OCI-LY3 (cell line): ENCODE measurements at regions not wholly inside any gene's neighbourhood (a gene's known extent, or its start where the extent isn't known, plus 50 kb on each side); places are given as distances from the start of the nearest gene placed in this dataset.

Source experiments
- H2AFZ ChIP-seq: fragments of 200-600, 300-600 bp; shearing (Covaris generic); 2 replicates; pipeline ENCODE4 v1.6.0; 2014; ENCODE audit warnings: antibody characterized with exemption, low read depth, low read length
- H3K27ac ChIP-seq: fragments of 200-600, 300-600 bp; sonication (generic); 2 replicates; pipeline ENCODE4 v1.5.1; 2014; ENCODE audit warnings: mild to moderate bottlenecking, low read length, moderate library complexity, mixed read lengths
- H3K27me3 ChIP-seq: fragments of 200-600, 300-600 bp; sonication (generic); 2 replicates; pipeline ENCODE4 v1.6.1; 2014; ENCODE audit warnings: low read depth, low read length, mixed read lengths
- H3K36me3 ChIP-seq: fragments of 200-600, 300-600 bp; sonication (generic); replicated peaks from 2 replicates; pipeline ENCODE3; 2014; ENCODE audit warnings: low read depth, low read length, mixed read lengths
- H3K4me1 ChIP-seq: fragments of 300-600, 200-600 bp; sonication (generic); 2 replicates; pipeline ENCODE4 v1.6.1; 2014; ENCODE audit warnings: low read length, mixed read lengths
- H3K4me2 ChIP-seq: fragments of 200-600, 300-600 bp; sonication (generic); 2 replicates; pipeline ENCODE4 v1.6.1; 2014; ENCODE audit warnings: low read length, mixed read lengths
- H3K4me3 ChIP-seq: fragments of 300-600, 200-600 bp; sonication (generic); 2 replicates; pipeline ENCODE4 v1.5.1; 2014; ENCODE audit warnings: antibody characterized with exemption, mild to moderate bottlenecking, low read length, moderate library complexity
- H3K79me2 ChIP-seq: fragments of 300-600, 200-600 bp; shearing (Covaris generic); 2 replicates; pipeline ENCODE4 v1.6.1; 2014; ENCODE audit warnings: mild to moderate bottlenecking, low read length, mixed read lengths
- H3K9ac ChIP-seq: fragments of 300-600, 200-600 bp; shearing (Covaris generic); 2 replicates; pipeline ENCODE4 v1.6.0; 2014; ENCODE audit warnings: mild to moderate bottlenecking, low read length, moderate library complexity
- H3K9me3 ChIP-seq: fragments of 200-600, 300-600 bp; shearing (Covaris generic); 2 replicates; pipeline ENCODE4 v1.6.1; 2014; ENCODE audit warnings: low read length, mixed read lengths; ENCODE audit not compliant: insufficient read depth
- H4K20me1 ChIP-seq: fragments of 200-600, 300-600 bp; sonication (generic); 2 replicates; pipeline ENCODE4 v1.6.1; 2016; ENCODE audit warnings: low read length, mixed read lengths; ENCODE audit not compliant: insufficient read depth
- CTCF ChIP-seq: fragments of 200-600, 300-600 bp; sonication (generic); IDR thresholded peaks from 2 replicates; pipeline ENCODE4 v1.5.1; 2014; ENCODE audit warnings: antibody characterized with exemption, low read length, low read depth
- EZH2phosphoT487 ChIP-seq: fragments of 200-600 bp; shearing (Covaris generic); IDR thresholded peaks from 2 replicates; pipeline ENCODE4 v1.6.1; 2018; ENCODE audit warnings: antibody characterized with exemption, mixed run types, low read depth

- TF ChIP-seq CTCF (no peak), EZH2phosphoT487 (no peak)
- Histone ChIP-seq H3K9ac (no peak overlapping the region), H3K4me3 (no peak overlapping the region), H2AFZ (no peak overlapping the region), H3K36me3 (no peaks in the 10 kb centered on the region), H3K4me2 (no peak overlapping the region), H3K4me1 (peaks cover 6% of the 10 kb centered on the region; the same call in 1 of the 2 replicates), H4K20me1 (no peaks in the 10 kb centered on the region), H3K9me3 (no peaks in the 10 kb centered on the region), H3K79me2 (no peaks in the 10 kb centered on the region), H3K27me3 (no peaks in the 10 kb centered on the region), H3K27ac (no peak overlapping the region)
Observed at GRCh38 chr5:100306000-100306399, 229.2 kb upstream of the FAM174A start.

GRCh38 chr5:100303216-100303615 is 232.0 kb upstream of the FAM174A start:
- no peak overlapping the region for H3K4me3 ChIP-seq
- H3K4me2 ChIP-seq: no peak overlapping the region
- H2AFZ ChIP-seq: no peak overlapping the region
- no peak overlapping the region for H3K27ac ChIP-seq
- no peaks in the 10 kb centered on the region for H3K9me3 ChIP-seq
- no peaks in the 10 kb centered on the region for H4K20me1 ChIP-seq
- H3K27me3 ChIP-seq: no peaks in the 10 kb centered on the region
- TF ChIP-seq CTCF (no peak), EZH2phosphoT487 (no peak)
- no peaks in the 10 kb centered on the region for H3K79me2 ChIP-seq
- 0 out of 2 replicates have a peak, but pooled peaks cover 6% of the 10 kb centered on the region for H3K4me1 ChIP-seq
- H3K9ac ChIP-seq: no peak overlapping the region
- no peaks in the 10 kb centered on the region for H3K36me3 ChIP-seq

GRCh38 chr5:100299261-100299660 is 235.9 kb upstream of the FAM174A start:
- Histone ChIP-seq H3K4me2 (no peak overlapping the region), H3K9me3 (no peaks in the 10 kb centered on the region), H3K27ac (no peak overlapping the region), H4K20me1 (no peaks in the 10 kb centered on the region), H3K27me3 (no peaks in the 10 kb centered on the region), H3K36me3 (no peaks in the 10 kb centered on the region), H3K4me1 (0 out of 2 replicates have a peak, but pooled peaks cover 6% of the 10 kb centered on the region), H3K79me2 (no peaks in the 10 kb centered on the region), H2AFZ (no peak overlapping the region), H3K9ac (no peak overlapping the region), H3K4me3 (no peak overlapping the region)
- no peak for TF ChIP-seq EZH2phosphoT487
- TF ChIP-seq CTCF: no peak

GRCh38 chr5:100276071-100276470 is 259.1 kb upstream of the FAM174A start:
- Histone ChIP-seq H3K4me2 (no peak overlapping the region), H2AFZ (no peak overlapping the region), H3K4me3 (no peak overlapping the region), H3K36me3 (no peaks in the 10 kb centered on the region), H3K4me1 (no peaks in the 10 kb centered on the region), H4K20me1 (no peaks in the 10 kb centered on the region), H3K9me3 (no peaks in the 10 kb centered on the region), H3K9ac (no peak overlapping the region), H3K79me2 (no peaks in the 10 kb centered on the region), H3K27ac (no peak overlapping the region), H3K27me3 (no peaks in the 10 kb centered on the region)
- TF ChIP-seq EZH2phosphoT487: no peak
- TF ChIP-seq CTCF: no peak
